Stimulated activated CD4-positive, alpha-beta T cell treated with anti-CD3 and anti-CD28 coated beads, Interleukin-15, amount 100 ng/mL, for 1 hour (primary cell): ENCODE measurements at regions not wholly inside any gene's neighbourhood (a gene's known extent, or its start where the extent isn't known, plus 50 kb on each side); places are given as distances from the start of the nearest gene placed in this dataset.
"Not testable (repeated sequence)": the region's sequence is repeated elsewhere in the genome, so short reads cannot be mapped to it uniquely, and the experiment has no call there.

Experiments
- DNase-seq, 2 donors: peaks; one replicate each; pipeline ENCODE4 v3.0.0-alpha.2; 2020; ENCODE audit warnings: low read depth in 1 of 2, low spot score in 1 of 2

DNA sequence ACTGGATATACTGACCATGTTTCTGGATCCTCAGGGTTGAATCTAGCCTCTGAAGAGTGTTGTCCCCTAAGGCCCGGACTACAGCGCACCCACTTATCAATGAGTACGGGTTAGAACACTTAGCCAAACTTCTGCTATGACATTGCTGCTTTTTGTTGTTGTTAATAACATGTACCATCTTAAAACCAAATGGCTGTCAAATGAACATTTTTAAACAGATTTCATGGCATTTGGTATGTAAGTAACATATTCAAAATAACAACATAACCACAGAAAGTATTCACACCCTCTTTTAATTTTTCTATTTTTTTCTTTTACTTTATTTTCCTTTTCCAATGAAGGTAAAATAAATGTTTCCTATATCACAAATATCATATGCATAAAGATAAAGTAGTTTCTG is 1292.5 kb upstream of the TENM4 start:
- no peak for DNase-seq

DNA sequence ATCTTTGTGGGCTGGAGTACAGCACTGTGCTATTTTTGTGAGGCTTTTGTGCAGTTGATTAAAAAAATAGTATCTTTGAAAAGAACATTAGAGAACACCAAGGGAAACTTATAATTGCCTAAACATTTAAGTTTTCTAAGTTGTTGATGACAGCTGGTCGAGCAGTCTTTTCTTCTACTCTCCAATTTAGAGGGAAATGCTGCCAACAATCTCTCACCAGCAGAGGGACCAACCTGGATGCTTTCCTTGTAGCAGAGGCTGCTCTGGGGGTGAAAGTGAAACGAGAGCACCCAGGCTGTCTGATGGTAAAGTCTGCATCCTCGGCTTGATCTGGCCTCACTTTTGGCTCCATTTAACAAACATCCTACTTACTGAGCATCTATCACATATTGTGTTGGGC is 1286.5 kb upstream of the TENM4 start:
- DNase-seq, result no peak

DNA sequence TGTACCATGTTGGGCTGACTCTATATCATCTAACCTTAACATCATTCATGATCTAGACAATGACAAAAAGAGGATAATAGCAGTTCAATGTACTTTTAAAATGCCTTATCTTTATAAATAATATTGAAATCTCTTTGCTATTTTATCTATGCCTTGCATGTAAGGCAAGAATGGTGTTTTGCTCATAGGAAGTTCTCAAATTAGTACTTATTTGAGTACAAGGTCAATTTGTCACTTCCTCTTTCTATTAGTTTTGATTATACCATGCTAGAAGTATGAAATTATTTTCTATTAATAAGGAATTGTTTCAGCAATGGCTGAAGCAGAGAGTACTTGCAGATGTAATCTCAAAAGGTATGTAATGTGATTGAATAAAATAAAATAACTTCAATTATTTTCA is 1285.4 kb upstream of the TENM4 start:
- DNase-seq, result no peak

DNA sequence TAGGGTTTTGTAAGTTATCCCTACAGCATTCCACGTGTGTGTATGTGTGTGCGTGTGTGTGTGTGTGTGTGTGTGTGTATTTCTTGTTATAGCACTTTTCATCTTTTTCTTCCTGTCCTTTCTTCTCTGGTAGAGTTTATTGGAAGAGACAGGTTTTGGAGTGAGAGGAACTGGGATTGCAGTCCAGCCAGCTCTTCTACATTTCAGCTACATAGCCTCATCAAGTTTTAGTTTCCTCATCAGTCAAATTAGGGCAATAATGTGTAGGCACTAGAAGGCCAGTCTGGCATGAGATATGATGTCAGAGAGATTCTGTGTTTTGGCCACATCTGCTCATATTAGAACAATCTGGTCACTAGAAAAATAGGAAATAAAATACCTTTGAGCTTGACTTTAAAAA is 1283.5 kb upstream of the TENM4 start:
- no peak for DNase-seq

DNA sequence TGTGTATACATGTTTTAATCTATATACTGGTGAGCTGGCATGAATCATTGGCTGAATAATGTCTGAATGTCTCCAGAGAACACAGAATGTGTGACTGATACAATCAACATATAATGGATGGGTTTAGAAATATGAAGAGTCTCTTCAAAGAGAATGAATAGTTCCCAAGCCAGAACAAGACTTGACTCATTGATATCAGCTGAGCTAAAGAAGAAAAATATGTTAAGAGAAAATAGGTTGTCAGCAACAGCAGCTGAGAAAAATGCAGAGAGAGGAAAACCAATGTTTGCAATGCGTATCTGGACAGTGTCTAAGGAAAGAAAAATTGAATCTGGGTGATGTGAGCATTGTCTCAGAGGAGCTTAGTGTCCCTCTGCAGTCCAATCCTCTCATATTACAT is 1281.8 kb upstream of the TENM4 start:
- no peak for DNase-seq

DNA sequence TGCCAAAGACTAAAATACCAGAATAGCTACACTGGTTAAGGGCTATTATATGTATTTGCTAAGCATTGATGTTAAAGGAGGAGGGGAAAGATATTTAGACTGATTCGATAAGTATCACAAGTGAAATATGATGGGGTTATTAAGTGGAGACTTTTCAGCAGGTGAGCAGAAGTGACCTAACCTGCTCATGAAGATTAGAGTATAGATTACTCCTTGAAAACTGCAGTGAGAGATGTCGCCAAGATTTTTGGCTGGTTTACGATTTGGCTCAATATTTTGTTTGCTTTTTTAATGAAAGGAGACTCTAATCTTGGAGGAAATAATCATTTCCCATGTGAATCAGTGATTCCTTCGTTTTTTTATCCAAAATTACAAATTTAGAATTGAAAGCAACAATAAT is 1279.5 kb upstream of the TENM4 start:
- DNase-seq, result no peak

DNA sequence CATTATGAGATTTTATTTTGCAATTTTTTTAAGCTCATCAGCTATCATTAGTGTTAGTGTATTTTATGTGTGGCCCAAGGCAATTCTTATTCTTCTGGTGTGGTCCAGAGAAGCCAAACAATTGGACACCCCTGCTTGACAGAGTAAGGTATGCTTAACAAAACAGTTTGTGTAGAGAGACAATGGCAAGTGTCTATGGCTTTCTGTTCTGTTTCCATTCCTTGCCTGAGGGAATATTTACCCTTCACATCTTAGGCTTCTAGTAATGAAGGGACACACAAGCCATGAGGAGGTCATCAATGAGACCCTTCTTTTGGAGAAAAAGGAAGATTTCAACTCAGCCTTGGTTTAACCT is 1278.4 kb upstream of the TENM4 start:
- DNase-seq, result no peak

DNA sequence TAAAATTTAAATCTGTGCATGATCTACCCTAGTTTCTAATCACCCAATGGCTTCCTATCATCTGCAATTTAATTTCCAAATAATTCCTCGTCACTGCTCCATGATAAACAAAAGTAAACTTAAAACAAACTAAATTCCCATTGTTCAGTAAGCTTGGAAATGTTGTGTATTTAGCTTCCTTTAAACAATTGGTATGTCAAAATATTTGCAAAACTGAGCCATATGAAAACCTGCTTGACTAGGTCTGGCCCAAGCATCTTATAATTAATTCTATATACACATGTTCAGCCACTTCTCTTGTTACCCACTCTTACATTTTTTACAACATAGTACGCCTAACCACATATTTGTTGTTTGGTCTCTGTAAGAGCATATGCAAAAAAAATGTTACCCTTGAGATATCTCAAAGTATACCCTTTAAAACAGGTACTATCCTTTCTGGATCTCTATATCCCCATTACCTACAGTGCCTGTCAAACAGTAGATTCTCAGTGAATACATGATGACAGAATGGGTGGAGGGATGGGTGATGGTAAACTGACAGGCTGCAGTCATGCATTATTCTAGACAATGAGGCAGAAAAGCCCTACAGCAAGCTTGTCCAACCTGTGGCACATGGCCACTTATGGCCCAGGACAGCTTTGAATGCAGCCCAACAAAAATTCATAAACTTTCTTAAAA is 1277.9 kb upstream of the TENM4 start:
- no peak for DNase-seq

DNA sequence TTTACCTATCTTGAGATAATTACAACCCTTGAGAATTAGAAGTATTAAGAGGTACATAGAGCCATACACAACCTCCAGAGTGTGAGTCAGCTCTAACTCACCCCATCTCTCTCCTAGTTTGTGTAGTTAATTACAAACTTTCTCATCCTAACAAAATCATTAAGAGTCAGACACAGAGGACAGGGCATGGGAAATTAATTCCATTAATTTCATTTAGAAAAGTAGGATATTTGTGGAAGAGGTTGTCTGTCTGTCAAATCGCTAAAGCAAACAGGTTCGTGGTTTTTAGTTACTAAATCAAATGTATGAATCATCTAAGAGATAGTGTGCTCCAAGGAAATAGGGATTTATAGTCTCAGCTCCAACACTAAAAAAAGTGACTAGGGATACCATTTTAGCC is 1261.4 kb upstream of the TENM4 start:
- no peak for DNase-seq

DNA sequence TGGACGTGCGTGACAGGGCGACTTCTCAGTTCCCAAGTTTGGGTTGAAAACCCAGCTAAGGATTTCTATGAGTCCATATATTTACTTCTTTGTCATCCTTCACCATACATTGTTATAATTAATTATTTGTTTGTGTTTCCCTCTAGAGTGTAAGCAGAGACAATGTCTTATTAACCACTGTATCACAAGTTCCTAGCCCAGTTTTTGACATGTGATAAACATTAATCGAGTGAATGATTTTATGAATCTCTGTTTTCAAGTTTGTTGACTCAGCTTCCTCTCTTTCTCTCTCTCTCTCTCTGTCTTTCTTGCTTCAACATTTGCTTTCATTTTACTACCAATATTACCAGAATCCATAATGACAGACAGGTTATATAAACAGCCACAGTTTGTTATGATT is 1259.6 kb upstream of the TENM4 start:
- DNase-seq, result no peak

DNA sequence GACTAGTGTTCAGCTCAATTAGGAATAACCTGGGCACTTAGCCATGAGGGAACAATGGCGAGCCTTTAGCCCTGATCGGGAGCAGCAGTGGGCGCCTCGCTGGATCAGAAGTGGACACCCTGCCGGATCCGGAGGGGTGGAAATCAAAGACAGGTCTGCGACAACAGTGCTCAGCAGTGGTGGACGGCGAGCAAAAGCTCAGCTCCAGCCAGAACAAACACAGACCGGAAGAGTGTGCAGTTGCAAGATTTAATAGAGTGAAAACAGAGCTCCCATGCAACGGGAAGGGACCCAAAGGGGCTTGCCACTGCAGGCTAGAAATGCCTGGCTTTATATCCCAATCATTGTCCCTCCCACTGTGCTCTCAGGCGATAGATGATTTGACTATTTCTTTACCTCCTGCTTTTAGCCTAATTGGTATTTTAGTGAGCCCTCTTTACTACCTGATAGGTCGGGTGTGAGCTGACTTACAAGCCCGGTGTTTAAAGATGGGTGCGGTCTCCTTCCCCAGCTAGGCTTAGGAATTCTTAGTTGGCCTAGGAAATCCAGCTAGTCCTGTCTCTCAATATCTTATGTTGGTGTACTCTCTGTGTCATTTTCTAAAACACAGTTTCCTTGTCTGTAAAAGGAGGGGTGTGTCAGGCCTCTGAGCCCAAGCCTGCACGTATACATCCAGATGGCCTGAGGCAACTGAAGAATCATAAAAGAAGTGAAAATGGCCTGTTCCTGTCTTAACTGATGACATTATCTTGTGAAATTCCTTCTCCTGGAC is 1258.8 kb upstream of the TENM4 start:
- not testable (repeated sequence) for DNase-seq

DNA sequence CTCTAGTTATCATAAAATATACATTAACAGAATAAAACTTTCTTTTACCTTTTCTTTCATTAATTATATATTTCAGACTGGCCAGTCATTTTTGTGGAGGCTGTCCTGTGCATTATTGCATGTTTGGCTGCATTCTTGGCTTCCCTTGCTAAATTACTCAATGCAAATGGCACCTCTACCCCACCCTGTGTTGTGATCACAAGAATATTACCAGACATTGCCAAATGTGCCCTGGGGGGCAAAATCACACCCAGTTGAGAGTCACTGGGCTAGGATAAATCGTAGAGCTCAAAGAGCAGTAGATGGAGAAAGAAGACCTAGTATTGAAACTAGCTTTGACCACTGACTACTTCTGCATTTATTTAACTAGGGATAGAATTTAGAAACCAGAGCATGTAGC is 1257.8 kb upstream of the TENM4 start:
- no peak for DNase-seq

DNA sequence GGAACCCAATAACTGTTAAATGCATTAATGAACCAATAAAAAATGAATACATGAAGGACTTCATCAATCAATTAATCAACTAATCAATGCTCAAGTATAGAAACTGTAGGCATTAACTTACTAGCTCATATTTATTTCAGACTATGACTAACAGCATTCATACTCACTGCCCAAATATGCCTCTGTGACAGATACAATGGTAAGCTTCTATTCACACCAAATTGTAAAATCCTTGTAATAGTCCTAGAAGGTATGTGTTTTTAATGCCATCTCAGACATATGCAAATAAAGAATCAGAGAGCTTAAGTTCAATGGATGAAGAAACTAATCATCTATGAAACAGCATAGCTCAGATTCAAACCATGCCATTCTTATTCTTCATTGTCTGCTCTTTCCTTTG is 1253.6 kb upstream of the TENM4 start:
- DNase-seq, result no peak

DNA sequence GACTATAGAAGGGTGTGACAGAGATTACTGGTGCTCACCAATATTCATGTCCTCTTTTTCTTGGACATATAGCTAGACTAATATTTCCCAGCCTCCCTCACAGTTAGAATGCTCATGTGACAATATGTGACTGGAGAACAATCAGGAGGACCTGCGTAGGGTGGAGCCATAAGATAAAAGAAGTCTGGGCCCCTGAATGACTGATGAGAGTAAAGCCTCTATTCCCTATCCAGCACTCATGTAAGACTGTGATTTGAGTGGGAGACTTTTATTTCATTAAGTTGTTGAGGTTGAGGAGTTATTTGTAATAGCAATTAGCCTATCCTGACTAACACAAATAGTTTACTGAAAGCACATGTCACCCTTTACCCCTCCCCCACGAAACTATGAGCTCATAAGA is 1247.1 kb upstream of the TENM4 start:
- no peak for DNase-seq

DNA sequence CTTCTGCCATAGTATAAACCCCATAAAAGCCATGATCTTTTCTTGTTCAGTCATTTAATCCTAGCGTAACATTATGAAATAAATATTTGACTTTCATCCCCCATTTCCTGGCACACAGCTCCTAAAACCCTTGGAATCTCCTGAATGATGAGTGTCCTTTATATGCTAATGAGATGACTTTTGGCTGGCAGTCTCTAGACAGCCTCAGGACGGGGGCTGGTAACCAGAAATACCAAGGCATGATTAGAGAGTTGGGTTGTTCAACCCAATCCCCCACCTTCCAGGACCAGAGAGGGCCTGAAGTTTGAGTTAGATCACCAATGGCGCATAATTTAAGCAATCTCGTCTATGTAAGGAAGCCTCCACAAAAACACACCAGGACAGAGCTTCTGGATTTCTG is 1246.1 kb upstream of the TENM4 start:
- no peak for DNase-seq

DNA sequence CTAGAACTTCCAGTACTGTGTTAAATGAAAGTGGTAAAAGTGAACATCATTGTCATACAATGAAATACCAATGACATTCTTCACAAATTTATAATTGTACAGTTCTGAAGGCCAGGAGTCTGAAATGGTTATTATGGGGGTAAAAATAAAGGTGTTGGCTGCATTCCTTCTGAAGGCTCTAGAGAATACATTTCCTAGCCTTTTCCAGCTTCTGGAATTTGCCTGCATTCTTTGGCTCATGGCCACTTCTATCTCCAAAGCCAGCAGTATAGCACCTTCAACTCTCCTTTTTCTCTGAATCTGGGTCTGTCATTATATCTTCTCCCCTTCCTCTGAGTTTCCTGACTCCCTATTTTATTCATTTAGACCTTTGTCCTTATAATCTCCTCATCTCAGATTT is 1232.7 kb upstream of the TENM4 start:
- DNase-seq, result no peak

DNA sequence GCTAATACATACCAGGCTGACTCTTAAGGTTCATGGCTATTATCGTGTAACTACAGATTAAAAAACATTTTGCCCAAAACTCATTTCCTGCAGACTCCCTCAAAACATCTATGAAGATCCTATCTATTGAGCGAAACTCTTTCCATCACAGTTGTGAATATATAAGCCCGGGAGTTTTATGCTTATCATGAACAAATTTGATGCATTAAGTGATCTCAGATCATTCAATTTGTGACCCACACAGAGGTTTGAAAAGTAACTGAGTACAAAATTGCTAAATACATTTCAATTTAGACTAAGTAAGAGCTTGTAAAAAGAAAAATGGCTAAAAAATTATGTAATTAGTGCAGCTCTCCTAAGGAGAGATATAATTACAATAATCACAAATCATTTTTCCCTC is 1228.8 kb upstream of the TENM4 start:
- DNase-seq, result no peak

DNA sequence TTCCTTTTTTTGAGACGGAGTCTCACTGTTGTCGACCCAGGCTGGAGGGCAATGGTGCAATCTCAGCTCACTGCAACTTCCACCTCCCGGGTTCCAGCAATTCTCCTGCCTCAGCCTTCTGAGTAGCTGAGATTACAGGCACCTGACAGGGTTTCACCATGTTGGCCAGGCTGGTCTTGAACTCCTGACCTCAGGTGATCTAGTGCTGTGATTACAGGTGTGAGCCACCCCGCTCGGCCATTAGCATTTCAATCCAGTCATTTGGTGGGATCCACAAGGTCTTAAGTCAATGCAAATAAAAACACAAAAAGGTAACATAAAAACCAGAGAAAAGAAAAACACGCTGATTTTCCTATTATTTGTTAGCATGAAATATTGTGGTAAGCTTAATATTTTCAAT is 1227.2 kb upstream of the TENM4 start:
- DNase-seq, result no peak

DNA sequence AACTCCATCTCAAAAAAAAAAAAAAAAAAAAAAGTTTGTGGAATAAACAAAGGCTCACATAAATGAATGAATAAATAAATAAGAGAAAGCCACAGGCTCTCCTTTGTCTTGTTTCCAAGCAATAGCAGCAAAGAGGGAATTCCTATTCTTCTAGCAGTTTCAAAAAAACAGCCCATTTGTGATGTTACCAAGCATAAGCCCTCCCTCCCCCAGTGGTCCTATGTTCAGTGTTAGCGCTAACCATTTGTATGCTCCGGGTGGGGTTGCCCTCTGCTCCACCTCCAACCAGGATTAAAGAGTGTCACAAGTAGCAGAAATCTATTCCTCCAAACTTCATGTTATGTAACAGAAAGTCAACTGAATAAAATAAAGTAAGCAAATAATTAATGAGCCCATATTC is 1215.0 kb upstream of the TENM4 start:
- no peak for DNase-seq

DNA sequence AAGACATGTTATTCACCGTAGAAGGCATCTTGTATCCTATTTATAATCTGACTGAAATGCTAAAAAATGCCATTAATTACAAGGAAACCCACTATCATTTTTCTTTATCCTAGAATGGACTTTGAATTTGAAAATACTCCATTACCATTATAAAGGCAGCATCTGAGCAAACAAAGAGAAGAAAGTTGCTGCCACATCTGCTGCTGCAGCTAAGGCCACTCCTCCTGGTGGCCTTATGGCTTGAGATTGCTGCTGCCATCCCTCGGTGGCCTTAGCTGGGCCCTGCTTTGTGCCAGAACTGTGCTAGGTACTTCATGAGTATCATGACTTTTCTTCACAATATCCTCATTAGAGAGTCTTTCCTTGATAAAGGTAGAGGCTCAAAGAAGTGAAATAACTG is 1210.1 kb upstream of the TENM4 start:
- DNase-seq, result no peak

DNA sequence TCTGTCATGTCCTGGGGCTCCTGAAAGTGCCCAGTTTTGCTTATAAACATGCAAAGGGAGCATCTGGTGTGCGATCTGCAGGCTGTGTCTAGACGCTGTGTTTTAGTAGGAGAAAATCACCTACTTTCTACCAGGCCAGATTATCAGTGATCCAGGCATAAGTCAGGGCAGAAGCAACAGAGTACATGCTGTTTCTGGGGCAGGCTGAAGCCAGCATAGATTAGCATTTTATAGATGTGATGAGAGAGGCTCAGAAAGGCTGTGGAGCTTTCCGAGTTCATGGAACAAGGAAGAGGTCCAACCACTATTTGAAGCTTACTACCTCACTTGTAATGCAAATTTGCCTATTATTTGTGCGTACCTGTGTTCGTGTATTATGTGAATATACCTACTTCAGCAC is 1208.4 kb upstream of the TENM4 start:
- no peak for DNase-seq

DNA sequence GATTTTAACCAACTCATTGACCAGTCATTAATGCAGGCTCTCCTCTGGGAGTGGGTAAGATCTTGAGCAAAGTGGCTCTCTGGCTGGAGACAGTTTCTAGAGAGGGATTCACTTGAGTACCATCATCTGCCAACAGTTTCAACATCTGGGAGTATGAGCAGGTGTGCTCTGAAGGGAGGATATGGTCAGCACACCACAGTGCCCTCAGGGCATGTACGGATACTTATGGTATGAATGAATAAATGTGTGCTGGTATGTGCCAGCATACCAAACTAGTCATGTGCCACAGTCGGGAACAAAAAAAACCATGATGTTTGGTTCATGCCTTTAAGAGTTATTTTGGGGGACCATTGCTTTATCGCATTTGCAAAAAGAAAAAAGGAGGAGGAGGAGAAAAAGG is 1197.5 kb upstream of the TENM4 start:
- no peak for DNase-seq

DNA sequence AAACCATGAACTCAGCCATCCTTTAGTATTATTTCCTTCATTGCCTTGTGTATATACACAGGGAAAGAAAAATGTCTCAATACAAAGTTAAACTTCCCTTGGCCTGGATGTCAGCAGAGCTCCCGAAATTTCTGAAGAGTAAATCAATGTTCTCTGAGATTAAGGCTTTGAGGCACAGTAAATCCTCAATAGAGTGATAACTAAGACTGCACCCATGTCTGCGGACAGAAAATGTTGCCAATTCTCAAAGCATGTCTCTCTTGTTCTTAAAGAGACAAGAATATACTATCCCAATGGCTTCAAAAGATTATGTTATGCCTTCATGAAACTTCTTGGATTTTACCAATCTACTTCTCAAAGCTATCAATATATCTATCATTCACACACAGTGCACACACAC is 1196.7 kb upstream of the TENM4 start:
- DNase-seq, result no peak
